ENCODE measurements at regions not wholly inside any gene's neighbourhood (a gene's known extent, or its start where the extent isn't known, plus 50 kb on each side); places are given as distances from the start of the nearest gene placed in this dataset.
A peak's percentile ranks its signal among the peaks of the same experiment; 100 is the strongest.

DNA sequence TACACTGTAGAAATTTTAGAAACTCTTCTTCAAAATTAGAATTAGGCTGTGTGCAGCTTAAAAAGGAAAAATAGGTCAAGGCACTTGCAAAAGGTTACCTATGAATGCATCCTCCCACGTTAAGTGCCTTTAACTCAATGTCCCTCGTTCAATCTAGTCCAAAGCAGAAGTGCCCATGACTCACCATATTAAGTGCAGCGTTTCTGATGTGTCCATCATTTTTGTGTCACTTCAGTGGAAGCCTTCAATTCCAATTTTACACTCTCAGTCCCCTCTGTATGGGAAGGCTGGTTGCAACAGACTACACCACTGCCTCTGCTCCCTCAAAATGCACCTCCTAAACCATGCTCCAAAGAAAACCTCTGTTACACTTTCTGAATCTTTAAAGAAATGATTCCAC, 53.4 kb downstream of the FOXB1 start:
- no peak for DNase-seq

DNA sequence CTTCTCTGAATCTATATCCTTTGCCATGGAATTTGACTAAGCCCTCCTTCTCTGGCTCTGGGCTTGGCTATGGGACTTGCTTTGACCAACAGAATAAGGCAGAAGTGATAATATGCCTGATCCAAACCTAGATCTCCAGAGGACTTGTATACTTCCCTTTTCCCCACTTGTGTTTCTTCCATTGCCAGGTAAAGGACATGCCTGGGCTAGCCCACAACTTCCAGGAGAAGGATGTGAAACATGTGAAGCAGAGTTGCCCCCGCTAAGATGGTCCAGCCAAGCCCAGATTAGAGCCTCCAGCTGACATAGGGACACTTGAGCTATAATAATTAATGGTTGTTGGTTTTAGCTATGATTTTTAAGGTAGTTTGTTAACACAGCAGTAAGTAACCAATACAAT, 55.1 kb downstream of the FOXB1 start:
- DNase-seq: no peak

DNA sequence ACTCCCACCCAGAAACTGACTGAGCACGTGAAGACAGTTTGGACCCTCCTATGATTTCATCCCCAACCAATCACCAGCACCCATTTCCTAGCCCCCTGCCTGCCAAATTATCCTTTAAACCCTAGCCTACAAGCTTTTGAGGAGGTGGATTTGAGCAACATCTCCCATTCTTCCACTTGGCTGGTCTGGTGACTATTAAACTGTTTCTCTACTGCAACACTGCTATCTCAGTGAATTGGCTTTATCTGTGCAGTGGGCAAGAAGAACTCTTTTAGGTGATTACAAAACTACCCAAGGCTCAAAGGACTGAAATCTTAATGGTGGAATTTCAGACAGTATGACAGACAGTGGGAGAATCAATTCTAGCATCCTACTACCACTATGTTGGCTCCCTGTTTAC, 57.6 kb downstream of the FOXB1 start:
- DNase-seq: no peak

DNA sequence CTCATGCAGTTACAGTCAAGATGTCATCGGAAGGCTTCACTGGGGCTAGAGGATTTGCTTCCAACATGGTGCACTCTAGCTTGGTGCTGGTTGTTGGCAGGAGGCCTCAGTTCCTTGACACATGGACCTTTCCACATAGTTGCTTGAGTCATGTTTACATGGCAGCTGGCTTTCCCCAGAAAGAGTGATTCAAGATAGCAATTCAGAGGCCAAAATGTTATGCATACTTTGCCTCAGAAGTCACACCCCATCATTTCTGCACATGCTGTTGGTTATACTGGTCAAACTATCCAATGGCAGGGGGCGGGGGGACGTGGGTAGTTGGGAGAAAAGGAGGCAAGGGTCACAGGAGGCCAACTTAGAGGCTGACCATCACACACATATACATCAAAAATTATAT, 58.7 kb downstream of the FOXB1 start:
- DNase-seq: no peak

DNA sequence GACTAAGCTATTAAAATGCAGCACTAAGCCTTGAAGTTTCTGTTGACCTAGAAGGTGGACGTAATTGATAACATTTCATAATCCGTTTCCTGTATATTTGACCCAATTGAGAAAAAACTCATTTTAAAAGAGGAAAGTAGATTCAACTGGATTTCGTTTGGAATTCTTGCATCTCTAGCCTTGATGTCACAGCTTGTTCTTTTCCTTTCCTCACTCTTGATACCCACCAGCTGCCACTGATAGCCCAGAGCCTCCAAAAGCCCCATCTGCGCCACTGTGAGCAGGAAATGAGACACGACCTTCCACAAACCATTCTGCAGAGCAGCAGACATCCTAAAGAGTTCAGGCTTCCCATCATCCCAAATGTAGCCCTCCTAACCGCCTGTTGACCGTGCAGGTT, 61.8 kb downstream of the FOXB1 start:
- no peak for DNase-seq

DNA sequence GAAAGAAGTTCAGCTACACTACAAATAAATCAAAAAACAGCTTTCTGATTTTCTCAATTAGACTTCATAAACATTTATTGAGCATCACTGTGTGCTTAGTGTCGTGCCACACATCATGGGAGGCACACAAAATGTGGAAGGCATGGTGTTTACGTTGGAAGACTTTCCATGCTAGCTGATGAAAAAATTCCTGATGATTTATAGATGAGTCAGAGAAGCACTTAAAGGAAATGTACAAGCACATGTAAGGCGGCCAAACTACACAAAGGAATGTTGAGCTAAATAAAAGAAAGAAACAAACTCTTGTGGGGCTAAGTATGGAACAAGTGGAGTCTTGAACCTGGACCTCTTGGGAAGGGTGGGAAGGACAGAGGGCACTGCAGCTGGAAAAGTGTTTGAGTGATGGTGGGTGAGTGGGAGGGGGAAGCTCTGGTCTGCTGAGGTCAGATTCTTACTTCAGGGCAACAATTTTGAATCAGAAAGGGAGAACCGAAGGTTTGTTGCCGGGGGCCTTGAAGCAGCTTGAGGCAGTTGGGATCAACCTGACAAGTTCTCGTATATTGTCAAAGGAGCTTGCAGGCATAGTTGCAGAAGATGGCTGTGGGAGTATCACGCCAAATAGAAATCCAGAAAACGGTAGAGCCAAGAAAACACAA, 66.9 kb downstream of the FOXB1 start:
- no peak for DNase-seq

DNA sequence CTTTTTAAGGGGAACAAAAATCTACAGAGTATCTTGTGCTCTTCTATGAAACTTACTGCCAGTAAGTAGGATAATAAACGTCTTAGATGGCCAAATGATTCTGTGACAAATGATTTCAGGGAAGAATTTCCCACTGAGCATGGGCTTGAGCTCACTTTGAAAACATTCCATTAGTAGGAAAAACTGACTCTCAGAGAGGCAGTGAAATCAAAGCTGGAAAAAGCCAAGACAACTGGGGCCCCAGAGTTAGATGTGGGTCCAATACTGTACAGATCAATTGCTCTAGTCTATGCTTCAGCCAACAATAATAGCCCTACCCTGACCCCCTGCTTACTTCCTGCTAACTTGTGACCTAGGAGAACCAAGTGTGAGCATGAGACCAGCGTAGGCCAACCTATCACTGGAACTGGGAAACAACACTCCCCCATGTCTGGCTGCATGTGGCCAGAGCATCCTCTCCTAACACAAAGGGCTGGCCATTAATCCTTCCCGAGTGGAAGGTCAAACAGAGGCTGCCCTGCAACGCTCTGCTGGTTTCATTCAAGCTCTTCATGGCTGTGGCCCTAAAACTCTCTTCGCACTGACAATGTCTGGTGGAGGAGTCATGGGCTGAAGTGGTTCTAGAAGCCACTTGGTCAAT, 68.8 kb downstream of the FOXB1 start:
- DNase-seq: no peak

DNA sequence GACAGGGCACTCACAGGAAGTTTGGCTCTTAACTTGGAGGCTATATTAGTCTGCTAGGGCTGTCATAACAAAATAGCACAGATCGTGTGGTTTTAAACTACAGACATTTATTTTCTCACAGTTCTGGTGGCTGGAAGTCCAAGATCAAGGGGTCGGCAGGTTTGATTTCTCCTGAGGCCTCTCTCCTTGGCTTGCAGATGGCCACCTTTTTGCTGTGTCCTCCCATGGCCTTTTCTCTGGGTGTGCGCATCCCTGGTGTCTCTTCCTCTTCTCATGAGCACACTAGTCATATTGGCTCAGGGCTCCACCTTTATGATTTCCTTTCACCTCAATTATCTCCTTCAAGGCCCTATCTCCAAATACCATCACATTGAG, 69.3 kb downstream of the FOXB1 start:
- no peak for DNase-seq

DNA sequence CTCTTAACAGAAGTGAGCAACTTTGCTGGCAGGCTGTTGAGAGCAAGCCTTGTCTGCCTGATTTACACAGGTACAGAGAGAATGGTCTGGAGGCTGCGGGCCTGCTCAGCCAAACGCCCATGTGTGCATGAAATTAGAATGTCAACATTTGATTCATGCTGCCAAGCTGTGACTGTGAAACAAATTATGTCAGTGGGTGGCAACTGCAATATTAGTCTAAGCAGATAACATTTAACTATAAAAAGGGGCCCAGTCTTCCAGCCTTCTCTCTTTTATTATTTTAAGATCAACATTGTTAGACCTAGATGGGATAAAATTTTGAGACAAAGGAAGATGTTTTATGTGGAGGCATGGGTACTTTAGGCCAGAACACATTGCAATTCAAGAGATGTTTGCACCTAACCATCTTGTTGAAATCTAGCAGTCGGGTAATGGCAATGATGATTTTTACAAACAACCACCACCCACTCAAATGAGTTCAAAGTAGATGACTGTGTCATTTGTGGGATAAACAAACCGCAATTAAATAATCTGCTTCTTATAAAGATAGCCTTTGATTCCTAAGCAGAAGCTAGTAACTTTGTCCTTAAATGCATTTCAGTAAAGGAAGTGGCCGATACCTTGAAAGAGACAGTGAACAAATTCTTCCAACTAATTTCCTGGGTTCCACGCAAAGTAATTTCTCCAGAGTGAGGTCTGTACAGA, 70.2 kb downstream of the FOXB1 start:
- DNase-seq: peak; percentile 5

DNA sequence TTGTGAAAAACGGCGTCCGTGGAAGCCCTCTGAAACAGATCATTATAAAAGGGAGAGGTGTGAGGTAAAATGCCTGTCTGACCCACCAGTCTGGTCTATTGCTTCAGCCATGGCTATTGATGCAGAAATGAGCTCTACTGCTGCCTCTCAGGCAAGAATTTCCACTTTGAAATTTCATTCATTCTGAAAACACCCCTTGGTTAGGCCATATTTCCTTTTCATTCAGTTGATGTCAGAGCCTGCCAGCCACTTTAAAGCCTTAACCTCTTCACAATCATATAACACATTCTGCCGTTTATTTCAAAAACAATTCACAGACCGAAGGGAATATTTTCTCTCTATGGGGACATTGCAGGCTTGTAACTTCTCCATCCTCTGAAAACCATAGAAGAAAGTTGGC, 71.9 kb downstream of the FOXB1 start:
- DNase-seq: no peak

DNA sequence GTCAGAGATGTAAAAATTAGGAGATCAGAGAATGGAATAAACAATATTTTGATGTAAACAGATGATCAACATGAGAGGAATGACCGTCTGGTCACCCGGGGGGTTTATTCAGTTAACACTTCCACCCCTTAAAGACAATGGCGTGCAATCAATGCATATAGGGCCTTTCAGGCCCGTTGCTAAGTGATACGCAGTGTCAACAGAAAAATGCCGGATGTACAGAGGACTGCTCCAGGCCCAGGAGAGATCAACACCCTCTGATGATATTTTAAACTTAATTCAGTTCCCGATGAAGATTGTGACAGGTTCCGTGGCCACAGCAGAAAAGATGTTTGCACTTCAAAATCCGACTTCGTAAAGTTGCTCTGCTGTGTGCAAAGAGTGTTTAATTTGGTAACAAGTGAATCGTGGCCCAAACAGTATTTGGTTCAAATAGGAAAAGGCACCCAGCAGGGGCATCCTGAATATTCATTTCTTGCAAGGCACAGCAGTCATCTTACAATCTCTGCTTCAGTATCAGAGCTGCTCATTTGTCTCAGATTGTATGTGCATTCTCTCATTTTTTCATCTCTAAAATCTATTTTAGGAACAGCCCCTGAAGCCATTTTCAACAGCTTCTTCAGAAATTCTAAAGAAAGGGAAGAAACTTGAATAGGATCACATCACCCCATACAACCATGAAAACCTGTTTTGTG, 72.6 kb downstream of the FOXB1 start:
- DNase-seq: no peak

DNA sequence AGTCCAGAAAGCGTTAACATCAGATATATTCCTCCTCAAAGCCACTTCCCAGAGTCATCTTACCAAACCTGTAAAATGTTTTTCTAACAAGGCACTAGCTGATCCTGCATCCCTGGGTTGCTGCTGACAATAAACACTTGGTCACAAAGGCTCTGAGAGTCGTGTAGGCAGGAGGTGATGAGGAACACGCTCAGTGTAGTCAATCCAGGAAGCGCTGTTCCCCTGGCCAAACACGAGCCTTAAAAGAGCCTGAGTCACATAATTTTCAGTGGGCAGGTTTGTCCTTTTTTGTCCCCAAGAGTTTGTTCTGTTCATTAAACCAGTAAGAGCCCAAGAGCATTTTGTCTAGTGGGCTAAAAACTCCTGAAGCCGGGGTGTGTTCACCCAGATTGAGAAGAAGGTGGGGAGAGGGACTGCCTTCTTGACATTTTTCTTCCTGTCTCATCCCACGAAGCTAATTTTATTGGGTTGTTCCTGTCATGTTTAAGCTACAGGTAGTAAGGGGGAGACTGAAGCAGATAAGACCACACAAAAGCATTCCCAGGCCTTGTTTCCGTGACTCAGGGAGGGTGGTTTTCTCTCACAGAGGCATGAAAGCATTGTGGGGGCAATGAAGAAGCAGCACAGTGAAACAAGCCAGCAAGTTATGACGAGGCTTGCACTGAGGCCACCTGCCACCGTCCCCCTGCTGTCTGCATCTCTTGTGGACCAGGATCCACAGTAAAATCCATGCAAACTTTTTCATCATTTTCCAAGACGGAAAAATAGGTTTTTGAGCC, 73.7 kb downstream of the FOXB1 start:
- DNase-seq: no peak

DNA sequence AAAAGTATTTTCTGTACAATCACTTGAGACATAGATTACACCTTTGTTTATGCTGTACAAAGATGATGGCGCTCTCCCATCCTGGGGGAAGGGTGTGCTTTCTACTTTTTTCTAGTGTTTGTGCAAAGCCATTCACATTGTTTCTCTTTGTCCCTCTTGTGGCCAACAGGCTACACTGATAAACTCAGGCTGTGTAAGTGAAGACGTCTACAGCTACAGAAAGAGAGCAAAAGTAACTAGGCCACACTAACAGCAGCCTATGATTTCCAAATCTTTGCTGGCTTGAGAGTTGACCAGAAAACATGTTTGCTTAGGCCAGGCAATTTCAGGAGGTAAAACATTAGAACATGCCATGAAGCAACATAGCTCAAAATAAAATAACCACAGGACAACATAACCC, 75.1 kb downstream of the FOXB1 start:
- DNase-seq: no peak

DNA sequence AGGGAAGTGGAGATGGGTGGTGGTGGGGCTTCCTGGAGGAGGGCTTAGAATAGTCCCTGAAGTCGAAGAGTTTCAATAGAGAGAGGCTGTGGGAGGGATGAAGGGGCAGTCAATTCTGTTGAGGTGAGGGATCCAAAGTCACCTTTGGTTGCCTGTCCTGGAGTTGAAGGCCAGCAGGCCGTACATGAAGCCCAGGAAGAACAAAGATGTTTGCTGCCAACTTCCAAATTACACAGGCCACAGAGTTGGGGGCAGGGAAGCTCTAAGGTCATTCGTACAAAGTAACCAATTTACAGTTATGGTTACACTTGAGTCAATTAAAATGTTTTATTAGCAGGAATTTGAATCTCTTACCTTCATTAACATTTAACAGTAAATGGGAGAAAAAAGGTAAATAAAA, 77.9 kb downstream of the FOXB1 start:
- DNase-seq: no peak

DNA sequence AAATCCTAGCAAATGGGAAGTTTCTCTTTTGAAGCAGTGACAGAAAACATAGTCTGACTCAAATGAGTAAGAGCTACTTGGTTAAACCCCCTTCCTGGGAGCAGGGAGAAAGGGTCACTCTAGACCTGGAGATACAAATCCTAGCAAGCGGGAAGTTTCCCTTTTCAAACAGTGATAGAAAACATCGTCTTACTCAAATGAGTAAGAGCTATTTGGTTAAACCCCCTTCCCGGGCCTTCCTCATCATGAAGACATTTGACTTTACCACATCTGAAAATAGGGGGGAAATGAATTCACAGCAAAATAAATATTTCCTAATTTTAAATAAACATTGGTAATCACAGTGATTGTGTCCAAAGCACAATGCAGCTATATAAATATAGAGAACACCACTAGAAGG, 79.2 kb downstream of the FOXB1 start:
- no peak for DNase-seq

DNA sequence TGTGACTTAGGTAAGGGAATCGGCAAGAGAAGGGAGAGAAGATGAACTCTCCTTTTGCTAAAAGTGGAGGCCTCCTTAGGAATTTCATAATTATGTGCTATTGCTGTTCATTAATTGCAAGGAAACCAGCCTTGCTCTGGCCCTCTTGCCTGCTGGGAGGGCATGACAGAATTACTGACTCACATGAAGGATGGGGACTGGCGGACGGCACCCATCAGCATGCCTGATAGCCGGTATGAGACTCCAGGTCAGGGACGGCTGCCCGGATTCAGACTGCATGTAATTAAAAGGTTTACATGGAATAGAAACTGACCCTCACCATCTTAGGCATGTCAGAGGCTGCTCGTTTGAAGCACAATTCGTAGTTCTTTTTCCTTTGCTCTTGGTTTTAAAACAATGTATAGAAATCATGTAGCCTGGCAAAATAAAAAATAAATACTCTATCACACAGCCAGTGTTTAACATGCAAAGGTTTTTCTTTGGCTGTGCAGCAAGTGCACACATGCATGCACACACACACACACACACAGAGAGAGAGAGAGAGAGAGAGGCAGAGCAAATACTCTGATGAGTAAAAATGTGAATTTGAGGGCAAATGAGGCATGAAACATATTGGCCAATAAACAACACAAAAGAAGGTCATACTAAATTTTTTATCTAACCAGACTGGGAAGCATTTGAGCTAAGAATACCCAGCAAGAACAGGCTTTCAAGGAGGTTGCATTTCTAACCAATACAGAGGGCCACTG, 82.7 kb downstream of the FOXB1 start:
- no peak for DNase-seq

DNA sequence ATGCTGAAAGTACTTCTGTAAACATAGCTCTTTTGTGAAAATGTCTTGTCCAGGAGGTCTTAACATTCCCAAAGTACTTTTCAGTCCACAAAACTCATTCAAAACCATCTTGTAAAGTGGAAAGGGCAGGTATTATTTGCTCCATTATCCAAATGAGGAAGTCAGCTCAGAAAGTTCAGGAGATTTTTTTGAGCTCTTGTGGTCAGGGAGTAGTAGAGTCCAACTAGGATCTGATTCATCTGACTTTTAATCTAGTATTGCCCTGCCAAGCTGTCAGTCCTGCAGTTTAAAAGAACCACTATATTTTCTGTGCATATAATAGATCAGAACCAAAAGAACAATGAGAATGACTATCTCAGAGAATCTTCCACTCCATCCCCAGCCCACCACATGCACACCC, 83.5 kb downstream of the FOXB1 start:
- no peak for DNase-seq

DNA sequence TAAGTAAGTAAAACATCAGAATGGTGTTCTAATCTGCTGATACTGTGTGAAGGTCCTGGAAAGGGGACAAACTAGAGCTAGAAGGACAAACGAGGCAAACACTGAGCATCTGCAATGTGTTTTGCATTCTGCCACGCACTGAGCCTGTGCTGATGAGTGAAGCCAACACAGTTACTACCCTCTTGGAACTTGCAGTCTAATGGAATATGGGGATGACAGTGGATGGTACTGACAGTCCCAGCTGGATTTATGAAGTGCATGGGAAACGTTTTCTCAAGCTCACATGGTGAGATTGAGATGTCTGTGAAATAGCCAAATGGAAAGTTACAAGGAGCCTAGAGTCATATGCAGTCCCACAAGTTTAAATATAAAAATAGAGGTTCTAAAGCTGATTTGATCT, 86.6 kb downstream of the FOXB1 start:
- DNase-seq: no peak

DNA sequence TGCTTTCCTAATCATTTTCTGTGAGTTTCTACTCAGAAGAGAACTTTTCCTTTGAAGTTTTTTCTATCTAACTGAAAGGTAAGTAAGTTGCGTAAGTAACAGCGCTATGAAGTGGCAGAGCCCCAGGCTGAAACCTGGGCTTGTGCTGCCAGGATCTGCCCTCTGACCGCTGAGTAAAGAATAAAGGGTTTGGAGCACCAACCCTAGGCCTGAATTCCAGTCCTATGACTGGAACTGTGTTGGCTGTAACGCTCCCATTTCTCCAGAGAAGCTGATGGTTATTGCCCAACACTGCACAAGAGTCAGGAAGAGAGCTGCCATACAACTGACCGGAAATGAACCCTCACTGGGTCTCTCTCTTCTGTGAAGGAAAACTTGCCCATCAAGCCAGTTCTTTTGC, 87.0 kb downstream of the FOXB1 start:
- DNase-seq: no peak

DNA sequence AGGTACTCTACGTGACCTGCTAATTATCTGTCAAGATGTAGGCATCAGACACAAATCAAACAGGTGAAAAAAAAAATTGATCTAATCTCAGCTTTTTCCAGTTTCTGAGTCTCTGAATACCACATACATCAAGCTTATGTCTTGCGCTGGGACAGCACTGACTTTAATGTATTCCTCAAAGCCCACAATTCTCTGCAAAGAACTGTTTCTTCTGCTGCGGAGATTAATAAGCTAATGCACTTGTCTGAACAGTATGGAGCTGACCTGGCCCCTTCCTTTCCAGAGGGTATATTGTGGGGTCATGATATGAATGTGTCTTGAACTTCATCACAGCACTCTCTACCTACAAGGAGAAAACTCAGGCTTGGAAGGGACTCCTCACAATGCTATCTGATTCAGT, 87.8 kb downstream of the FOXB1 start:
- no peak for DNase-seq

DNA sequence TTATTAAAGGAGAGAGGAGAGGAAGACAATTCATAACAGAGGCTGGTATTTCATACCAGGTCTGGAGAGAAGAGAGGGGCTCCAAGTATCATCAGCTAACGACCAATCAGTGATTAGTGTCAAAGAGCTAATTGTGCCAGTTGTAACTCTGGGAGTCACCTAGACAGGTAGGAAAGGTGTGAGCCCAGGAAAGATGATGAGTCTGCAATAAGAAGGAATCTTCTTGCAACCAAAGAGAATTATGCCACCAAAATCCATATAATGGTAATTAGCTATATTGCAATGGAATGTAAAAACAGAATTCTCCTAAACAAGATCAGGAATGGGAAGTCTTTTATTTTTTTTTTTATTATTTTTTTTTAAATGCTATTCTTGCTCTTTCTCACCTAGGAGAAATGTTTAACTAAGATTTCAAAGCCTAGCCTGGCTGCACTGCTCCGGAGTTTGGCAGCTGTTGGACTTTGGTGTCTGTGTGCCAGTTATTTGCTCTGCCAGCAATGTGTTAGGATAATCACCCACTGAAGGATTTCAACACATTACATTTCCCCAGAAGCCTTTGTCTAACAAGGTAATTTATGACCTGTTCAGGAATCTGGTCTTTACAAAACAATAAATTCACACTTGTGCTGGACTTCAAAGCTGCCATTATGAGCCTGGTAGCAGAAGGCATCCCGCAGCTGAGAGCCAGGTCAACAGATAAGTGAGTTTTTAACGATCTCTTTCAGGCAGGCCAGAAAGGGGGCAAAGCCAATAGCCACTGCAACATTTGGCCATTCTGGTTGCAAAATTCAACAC, 89.4 kb downstream of the FOXB1 start:
- DNase-seq: no peak

DNA sequence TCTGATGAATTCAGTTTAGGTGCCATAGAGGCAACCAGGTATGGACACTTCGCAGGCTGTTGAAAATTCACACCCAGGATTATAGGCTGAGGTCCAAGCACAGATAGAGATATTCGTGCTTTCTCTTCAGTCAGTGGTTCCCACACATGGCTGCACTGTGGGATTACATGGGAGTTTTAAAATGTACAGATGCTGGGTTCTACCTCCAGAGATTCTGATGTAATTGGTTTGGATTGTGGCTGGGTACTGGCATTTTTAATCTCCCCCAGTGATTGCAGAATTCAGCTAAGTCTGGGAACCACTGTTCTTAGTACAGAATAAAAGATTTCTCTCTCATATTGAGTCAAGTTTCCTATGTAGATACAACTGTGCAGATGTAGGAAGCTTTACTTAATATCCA, 91.6 kb downstream of the FOXB1 start:
- DNase-seq: no peak
